HAP-1 (cell line): ENCODE measurements at regions not wholly inside any gene's neighbourhood (a gene's known extent, or its start where the extent isn't known, plus 50 kb on each side); places are given as distances from the start of the nearest gene placed in this dataset.

Source experiments
- DNase-seq, 2 experiments: peaks; one replicate each; pipeline ENCODE4 v3.0.0-alpha.2; 2016 to 2020; ENCODE audit warnings: low spot score in 2 of 2
- H3K27me3 ChIP-seq: fragments of 250-450 bp; sonication (Bioruptor Pico); 2 replicates; pipeline ENCODE4 v1.5.1; 2020; ENCODE audit warnings: low read depth, mild to moderate bottlenecking, moderate library complexity
- H3K36me3 ChIP-seq: fragments of 250-450 bp; sonication (Bioruptor Pico); replicated peaks from 2 replicates; pipeline ENCODE4 v1.5.1; 2020; ENCODE audit warnings: mild to moderate bottlenecking
- H3K4me1 ChIP-seq: fragments of 250-450 bp; sonication (Bioruptor Pico); 2 replicates; pipeline ENCODE4 v1.5.1; 2020; ENCODE audit warnings: mild to moderate bottlenecking
- H3K4me3 ChIP-seq: fragments of 250-450 bp; sonication (Bioruptor Pico); 2 replicates; pipeline ENCODE4 v1.5.1; 2020; ENCODE audit warnings: mild to moderate bottlenecking, moderate library complexity
- H3K9me3 ChIP-seq: fragments of 250-450 bp; sonication (Bioruptor Pico); 2 replicates; pipeline ENCODE4 v1.5.1; 2020; ENCODE audit warnings: mild to moderate bottlenecking, moderate library complexity
- in situ Hi-C: fragments of 300-500 bp; cut with MboI; formaldehyde crosslinking; loops from 3 replicates; pipeline ENCODE4 v1.14.3; 2020; ENCODE audit warnings: low sequenced_read_pairs, inconsistent platforms, mixed read lengths

DNA sequence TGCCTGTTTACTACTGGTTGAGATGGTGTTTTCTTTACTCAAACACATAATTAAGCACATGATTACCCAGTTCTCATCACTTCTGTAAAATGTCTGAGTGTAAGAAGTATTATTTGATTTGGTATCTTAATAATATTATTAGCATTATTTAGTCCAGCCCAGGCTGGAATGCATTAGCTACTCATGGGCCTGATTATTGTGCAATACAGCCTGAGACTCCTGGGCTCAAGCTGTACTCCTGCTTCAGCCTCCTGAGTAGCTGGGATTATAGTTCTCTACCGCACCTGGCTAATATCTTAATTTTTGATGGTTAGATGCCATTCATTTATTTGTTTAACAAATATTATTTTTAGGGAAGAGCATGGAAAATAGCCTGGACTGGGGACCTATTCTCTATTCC, 197.6 kb upstream of the MC4R start:
- H3K36me3 ChIP-seq = no peaks in the 10 kb centered on the region
- no peak overlapping the region for H3K4me3 ChIP-seq
- no peaks in the 10 kb centered on the region for H3K9me3 ChIP-seq
- H3K4me1 ChIP-seq = no peaks in the 10 kb centered on the region
- in situ Hi-C loops = no loop called here
- DNase-seq = no peak
- no peaks in the 10 kb centered on the region for H3K27me3 ChIP-seq

DNA sequence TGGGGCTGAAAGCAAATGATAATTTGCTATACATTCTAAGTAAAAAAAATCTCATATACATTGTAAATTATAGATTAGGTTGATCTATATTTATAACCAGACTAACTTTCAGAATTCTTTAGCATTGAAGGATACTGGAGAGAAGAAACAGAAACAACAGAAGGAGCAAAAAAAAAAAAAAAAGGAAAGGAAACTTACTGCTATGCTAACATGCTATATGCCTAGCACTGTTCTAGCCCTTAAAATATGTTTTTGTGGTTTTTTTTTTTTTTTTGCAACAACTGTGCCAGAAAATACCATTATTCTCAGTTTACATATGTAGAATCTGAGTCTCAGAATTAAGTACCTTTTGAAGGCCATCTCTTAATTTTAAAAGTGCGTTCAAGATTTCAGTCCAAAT, 204.9 kb upstream of the MC4R start:
- Histone ChIP-seq H3K27me3 (no peaks in the 10 kb centered on the region; the same call in 1 of the 2 replicates), H3K36me3 (no peaks in the 10 kb centered on the region), H3K4me1 (no peaks in the 10 kb centered on the region), H3K9me3 (no peaks in the 10 kb centered on the region), H3K4me3 (no peak overlapping the region)
- no peak for DNase-seq
- in situ Hi-C loops = no loop called here

DNA sequence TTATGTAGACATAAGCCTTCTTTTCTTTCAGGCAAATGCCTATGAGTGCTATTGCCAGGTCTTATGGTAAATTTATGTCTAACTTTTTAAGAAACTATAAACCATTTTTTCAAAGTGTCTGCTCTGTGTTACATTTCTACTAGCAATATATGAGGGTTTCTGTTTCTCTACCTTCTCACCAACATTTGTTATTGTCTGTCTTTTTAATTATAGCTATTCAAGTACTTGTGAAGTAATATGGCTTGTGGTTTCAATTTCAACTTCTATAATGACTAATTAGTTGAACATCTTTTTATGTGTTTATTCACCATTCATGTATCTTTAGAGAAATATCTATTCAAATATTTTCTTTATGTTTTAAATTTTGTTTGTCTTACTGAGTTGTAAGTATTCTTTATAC, 213.1 kb upstream of the MC4R start:
- in situ Hi-C loops = no loop called here
- no peak for DNase-seq

DNA sequence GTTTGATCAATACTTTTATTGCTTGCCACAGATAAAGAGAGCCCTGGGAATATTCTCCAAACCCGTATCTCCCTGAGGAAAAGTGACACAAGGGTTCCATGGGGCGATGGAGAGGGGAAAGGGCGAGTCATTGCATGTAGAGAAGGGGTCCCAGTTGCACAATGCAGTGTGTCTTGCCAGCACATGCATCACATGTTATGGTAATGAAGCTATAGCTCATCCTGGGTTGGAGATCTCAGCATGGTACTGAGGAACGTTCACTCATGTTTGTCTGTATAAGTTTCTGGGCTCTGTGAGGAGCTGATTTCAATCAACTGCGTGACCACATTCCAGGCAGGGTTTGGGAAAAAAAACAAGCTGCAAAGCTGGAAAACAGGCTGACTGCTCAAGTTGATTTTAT, 220.7 kb upstream of the MC4R start:
- H3K27me3 ChIP-seq = no peaks in the 10 kb centered on the region
- H3K9me3 ChIP-seq = no peaks in the 10 kb centered on the region
- H3K4me1 ChIP-seq = no peaks in the 10 kb centered on the region
- no peak overlapping the region for H3K4me3 ChIP-seq
- in situ Hi-C loops = no loop called here
- no peaks in the 10 kb centered on the region for H3K36me3 ChIP-seq
- no peak for DNase-seq

More for the DNA sequence above, 213.1 kb upstream of the MC4R start:
- no peaks in the 10 kb centered on the region for H3K27me3 ChIP-seq
- H3K4me1 ChIP-seq = no peaks in the 10 kb centered on the region
- no peak overlapping the region for H3K4me3 ChIP-seq
- H3K36me3 ChIP-seq = no peaks in the 10 kb centered on the region
- no peaks in the 10 kb centered on the region for H3K9me3 ChIP-seq

DNA sequence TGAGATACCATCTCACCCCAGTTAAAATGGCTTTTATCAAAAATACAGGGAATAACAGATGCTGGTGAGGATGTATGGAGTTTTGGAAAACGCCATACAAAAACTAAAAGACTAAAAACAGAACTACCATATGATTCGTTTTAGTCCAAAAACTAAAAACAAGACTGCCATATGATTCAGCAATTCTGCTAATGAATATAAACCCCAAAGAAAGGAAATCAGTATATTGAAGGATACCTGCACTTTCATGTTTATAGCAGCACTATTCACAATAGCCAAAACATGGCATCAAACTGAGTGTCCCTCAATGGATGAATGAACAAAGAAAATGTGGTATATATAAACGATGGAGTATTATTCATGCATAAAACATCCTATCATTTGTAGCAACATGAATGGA, 224.4 kb upstream of the MC4R start:
- Histone ChIP-seq H3K4me3 (no peak overlapping the region), H3K36me3 (no peaks in the 10 kb centered on the region), H3K4me1 (no peaks in the 10 kb centered on the region), H3K27me3 (no peaks in the 10 kb centered on the region), H3K9me3 (no peaks in the 10 kb centered on the region)
- no peak for DNase-seq
- in situ Hi-C loops = no loop called here

DNA sequence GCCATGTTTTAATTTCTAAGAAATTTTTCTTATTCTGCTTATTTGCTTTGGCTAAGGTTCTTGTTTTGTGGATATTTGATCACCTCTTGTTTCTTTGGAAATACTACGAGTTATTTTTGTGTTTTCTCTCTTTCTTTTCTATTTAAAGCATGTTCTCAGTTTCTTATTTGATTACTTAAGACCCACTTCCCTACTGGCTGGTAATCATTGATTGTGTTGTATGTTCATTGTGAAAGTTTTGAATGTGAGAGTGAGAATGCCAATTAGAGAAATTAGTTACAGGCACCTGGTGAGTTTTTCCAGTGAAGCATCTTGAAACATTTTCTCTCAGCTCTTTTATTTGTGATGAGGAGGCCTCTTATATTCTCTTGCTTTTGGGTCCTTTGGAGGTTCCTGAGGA, 226.7 kb upstream of the MC4R start:
- H3K9me3 ChIP-seq = no peaks in the 10 kb centered on the region
- DNase-seq = no peak
- in situ Hi-C loops = no loop called here
- H3K4me1 ChIP-seq = no peaks in the 10 kb centered on the region
- H3K36me3 ChIP-seq = no peaks in the 10 kb centered on the region
- no peaks in the 10 kb centered on the region for H3K27me3 ChIP-seq
- no peak overlapping the region for H3K4me3 ChIP-seq

DNA sequence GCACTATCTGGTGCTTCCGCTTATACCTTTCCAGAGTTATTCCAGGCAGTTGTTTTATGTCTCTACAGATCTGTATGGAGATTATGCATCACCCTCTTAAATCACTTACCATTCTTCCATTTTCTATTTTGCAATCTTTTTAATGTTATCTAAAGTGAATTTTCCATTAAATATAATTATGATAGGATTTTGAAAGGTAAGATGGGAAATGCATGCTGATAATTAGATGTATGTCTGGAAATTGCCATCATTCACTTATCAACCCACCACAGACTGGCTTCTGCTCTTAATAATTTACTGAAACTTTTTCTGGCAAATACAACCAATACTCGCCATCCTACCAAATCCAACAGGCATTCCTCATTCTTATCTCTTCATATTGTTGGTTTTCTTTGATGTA, 227.4 kb upstream of the MC4R start:
- Histone ChIP-seq H3K9me3 (no peaks in the 10 kb centered on the region), H3K27me3 (no peaks in the 10 kb centered on the region), H3K4me3 (no peak overlapping the region), H3K36me3 (no peaks in the 10 kb centered on the region), H3K4me1 (no peaks in the 10 kb centered on the region)
- no peak for DNase-seq
- in situ Hi-C loops = no loop called here

DNA sequence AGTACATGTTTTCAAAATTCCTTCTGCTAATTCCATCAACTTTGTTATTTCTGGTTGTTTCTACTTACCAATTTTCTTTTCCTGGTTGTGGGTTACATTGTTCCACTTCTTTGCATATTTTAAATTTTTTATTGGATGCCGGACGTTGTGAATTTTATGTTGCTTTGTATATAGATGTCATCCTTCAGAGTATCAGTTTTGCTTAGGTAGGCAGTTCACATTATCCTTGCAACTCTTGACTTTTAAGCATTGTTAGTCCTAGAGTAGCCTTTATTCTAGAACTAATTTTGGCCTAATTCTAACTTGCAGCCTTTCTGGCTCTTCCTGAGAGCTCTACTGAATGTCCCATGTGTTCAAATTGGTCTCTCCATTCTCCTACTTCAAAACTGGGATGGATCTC, 228.7 kb upstream of the MC4R start:
- DNase-seq = no peak
- Histone ChIP-seq H3K9me3 (no peaks in the 10 kb centered on the region), H3K4me3 (no peak overlapping the region), H3K4me1 (no peaks in the 10 kb centered on the region), H3K36me3 (no peaks in the 10 kb centered on the region), H3K27me3 (no peaks in the 10 kb centered on the region)
- in situ Hi-C loops = no loop called here

DNA sequence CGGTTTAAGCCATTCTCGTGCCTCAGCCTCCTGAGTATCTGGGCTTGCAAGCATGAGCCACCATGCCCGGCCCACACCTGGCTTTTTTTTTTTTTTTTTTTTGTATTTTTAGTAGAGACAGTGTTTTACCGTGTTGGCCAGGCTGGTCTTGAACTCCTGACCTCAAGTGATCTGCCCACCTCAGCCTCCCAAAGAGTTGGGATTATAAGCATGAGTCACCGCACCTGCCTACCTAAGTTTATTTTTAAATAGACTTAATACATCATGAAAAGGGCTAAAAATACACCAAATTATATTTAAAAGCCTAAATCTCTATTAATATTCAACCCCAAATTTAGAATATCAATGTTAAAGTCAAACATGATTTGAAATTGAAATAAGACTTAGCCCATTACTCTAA, 250.8 kb upstream of the MC4R start:
- Histone ChIP-seq H3K4me3 (no peak overlapping the region), H3K36me3 (no peaks in the 10 kb centered on the region), H3K4me1 (no peaks in the 10 kb centered on the region), H3K27me3 (no peaks in the 10 kb centered on the region), H3K9me3 (no peaks in the 10 kb centered on the region)
- in situ Hi-C loops = no loop called here
- no peak for DNase-seq

DNA sequence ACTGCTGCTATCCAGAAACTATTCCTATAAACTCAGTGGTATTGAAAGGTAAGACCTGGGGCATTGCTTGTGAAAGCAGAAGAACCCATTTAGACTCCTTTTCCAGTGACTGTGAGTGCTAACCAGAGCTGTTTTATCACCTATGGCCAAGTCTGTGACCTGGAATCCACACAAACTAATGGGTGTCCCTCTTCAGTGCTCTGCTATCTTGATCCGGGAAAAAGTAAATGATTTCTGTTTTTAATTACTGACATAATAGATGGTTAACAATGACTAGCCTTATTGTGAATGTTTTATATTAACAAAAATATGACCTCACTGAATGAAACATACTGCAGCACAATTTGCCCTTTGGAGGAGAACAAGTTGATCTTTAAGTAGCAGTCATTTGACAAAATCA, 251.6 kb upstream of the MC4R start:
- H3K4me1 ChIP-seq = no peaks in the 10 kb centered on the region
- H3K4me3 ChIP-seq = no peak overlapping the region
- no peaks in the 10 kb centered on the region for H3K27me3 ChIP-seq
- H3K36me3 ChIP-seq = no peaks in the 10 kb centered on the region
- in situ Hi-C loops = no loop called here
- DNase-seq = no peak
- no peaks in the 10 kb centered on the region for H3K9me3 ChIP-seq

DNA sequence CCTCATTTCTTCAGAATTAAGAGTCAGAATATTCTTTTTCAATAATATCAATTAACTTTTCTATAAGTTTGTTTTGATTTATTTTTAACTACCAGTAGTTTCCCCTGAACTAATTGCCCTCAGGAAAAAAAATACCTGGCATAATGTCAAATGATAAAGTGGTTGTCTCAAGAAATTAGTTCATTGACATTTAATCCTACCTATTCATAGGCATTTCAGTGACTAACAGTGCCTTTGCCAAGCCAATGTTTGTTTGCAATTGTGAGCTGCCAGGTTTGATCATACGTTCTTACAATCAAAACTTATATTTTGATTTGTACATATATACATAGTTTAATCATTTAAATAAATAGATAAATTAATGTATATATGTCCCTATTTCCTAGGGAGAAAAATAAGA, 267.3 kb upstream of the MC4R start:
- DNase-seq = no peak
- no peaks in the 10 kb centered on the region for H3K9me3 ChIP-seq
- H3K4me1 ChIP-seq = no peaks in the 10 kb centered on the region
- no peak overlapping the region for H3K4me3 ChIP-seq
- in situ Hi-C loops = no loop called here
- H3K27me3 ChIP-seq = no peaks in the 10 kb centered on the region
- no peaks in the 10 kb centered on the region for H3K36me3 ChIP-seq

DNA sequence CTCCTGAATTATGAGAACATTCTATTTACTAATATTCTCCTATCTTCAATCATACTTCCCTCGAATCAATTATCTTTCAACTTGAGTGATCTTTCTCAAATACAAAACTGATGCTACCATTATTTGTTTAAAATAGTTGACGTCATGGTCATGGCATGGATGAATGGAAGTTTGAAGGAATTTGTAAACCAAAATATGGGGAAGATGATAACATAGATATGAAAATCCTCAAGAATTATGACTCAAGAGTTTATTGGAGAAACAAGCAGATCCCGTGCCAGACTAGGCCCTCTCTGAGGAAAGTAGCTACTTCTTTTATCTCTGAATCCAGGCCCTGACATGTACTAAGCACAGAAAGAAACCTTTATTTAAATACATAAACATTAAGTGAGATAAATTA, 270.4 kb upstream of the MC4R start:
- no peaks in the 10 kb centered on the region for H3K36me3 ChIP-seq
- no peaks in the 10 kb centered on the region for H3K27me3 ChIP-seq
- H3K4me1 ChIP-seq = no peaks in the 10 kb centered on the region
- no peak overlapping the region for H3K4me3 ChIP-seq
- no peaks in the 10 kb centered on the region for H3K9me3 ChIP-seq
- no peak for DNase-seq
- in situ Hi-C loops = no loop called here

DNA sequence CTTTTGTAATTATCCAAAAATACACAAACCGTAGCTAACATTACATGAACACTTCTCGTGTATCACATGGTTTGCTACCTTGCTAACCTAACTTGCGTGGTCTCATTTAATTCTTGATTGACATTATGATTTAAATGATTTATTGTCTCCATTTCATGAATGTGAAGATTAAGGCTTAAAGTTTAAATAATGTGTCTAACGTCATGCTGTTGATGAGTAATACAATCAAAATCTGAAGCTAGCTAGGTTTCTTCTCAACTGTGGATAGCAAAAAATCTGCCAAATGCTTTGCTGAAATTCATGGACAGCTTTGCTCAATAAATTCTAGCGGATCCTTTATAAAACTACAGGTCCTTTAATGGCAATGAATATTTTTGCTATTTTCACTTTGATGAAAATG, 274.1 kb upstream of the MC4R start:
- in situ Hi-C loops = no loop called here
- H3K9me3 ChIP-seq = no peaks in the 10 kb centered on the region
- no peaks in the 10 kb centered on the region for H3K27me3 ChIP-seq
- H3K4me3 ChIP-seq = no peak overlapping the region
- no peaks in the 10 kb centered on the region for H3K36me3 ChIP-seq
- H3K4me1 ChIP-seq = no peaks in the 10 kb centered on the region
- DNase-seq = no peak

DNA sequence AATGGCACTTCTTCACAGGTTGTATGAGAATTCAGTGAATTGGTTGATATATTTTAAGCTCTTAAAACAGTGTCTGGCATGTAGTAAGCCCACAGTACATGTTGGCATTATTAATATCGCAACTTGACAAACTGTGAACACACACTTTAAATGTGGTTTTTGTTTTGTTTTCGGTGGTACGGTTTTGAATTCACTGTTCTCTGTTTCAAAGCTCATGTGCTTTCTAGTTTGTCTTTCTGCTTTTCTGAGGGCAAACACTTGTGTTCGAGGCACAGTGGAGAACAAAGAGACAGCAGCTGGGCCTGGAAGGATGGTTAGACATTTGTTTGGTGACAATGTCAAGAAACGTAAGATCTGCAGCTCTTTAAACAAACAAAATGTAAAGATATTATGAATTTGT, 276.5 kb upstream of the MC4R start:
- in situ Hi-C loops = no loop called here
- Histone ChIP-seq H3K9me3 (no peaks in the 10 kb centered on the region), H3K4me1 (no peaks in the 10 kb centered on the region), H3K36me3 (no peaks in the 10 kb centered on the region), H3K4me3 (no peak overlapping the region), H3K27me3 (no peaks in the 10 kb centered on the region)
- DNase-seq = no peak

DNA sequence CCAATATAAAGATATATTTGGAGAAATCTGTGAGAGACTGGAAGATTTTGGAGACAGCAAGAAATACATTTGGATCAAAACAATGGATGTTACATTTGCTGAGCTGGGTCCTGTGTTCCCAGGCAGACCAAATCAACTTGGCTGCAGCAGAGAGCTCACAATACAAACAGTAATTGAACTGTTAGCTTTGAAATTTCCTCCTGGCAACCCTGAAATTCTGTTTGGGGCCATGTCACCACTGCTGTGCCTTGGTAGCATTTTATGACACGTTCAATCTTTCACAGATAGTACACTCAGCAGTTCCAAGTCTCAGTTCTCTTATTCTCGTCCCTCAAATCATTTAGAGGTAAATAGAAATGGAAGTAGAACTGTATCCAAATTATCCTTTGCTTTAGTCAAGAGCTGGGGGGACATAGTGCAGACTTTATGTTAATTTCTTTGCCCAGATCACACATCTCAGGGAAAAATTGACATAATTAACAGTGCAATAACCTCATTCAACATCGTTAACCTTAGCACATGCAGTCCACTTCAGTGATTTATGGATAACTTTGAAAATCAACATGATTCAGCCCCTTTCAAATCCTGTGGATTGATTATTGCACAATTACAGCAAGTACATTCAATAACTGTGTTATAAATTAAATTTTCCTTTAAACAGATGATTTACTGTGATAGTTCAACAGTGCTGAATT, 277.4 kb upstream of the MC4R start:
- Histone ChIP-seq H3K36me3 (no peaks in the 10 kb centered on the region), H3K4me1 (no peaks in the 10 kb centered on the region), H3K27me3 (no peaks in the 10 kb centered on the region), H3K4me3 (no peak overlapping the region), H3K9me3 (no peaks in the 10 kb centered on the region)
- DNase-seq = no peak
- in situ Hi-C loops = no loop called here
